NCI-H2029 (cell line): ENCODE measurements at regions not wholly inside any gene's neighbourhood (a gene's known extent, or its start where the extent isn't known, plus 50 kb on each side); places are given as distances from the start of the nearest gene placed in this dataset.
"Not testable (repeated sequence)": the region's sequence is repeated elsewhere in the genome, so short reads cannot be mapped to it uniquely, and the experiment has no call there.

ENCODE experiments used
- DNase-seq: peaks from one replicate; lab custom pipeline; 2025; lab: John Stamatoyannopoulos, UW

GRCh38 chr5:112534067-112534583 lies 115.0 kb upstream of the EPB41L4A start:
- DNase-seq: no peak

- no peak for DNase-seq
Observed at GRCh38 chr5:112534611-112535255, 115.7 kb upstream of the EPB41L4A start.

- no peak for DNase-seq
Observed at GRCh38 chr5:112535356-112535755, 116.3 kb upstream of the EPB41L4A start.

DNA sequence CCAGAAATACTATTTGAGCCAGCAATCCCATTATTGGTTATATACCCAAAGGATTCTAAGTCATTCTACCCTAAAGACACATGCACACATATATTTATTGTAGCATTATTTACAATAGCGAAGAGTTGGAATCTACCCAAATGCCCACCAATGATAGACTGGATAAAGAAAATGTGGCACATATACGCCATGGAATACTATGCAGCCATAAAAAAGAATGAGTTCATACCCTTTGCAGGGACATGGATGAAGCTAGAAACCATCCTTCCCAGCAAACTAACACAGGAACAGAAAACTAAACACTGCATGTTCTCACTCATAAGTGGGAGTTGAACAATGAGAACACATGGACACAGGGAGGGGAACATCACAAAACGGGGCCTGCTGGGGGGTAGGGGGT lies 125.5 kb upstream of the EPB41L4A start:
- not testable (repeated sequence) for DNase-seq

DNA sequence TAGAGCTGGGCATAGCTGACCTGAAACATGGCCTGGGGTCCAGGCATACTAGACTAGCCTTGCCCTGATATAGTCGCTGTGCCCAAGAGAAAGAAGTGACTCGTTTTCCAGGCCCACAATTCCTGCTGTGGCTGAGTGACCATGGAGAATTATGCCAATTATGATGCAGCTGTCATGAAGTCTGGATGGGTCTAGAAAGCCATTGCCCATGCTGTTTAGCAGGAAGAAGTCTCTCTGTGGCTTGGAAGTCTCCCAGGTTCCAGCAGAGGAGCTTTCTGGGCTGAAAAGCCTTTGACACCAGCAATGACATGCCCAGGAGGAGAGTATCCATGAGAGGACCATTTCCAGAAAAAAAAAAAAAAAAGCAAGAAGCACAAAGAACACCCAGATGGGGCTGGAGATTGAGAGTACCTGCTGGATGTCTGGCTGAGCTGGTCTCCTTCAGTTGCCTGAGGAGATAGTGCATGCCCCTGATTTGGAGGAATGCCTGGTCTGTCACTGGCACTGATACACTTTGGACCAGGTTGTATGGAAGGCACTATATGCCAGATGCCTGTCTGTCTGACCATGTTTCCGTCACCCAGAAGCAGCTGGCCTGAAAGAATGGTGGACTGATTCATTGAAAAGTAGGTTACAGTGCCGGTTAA lies 128.0 kb upstream of the EPB41L4A start:
- DNase-seq: peak; percentile 34

GRCh38 chr5:112548246-112548881 lies 129.3 kb upstream of the EPB41L4A start:
- no peak for DNase-seq

GRCh38 chr5:112549127-112549526 lies 130.1 kb upstream of the EPB41L4A start:
- DNase-seq: no peak

- no peak for DNase-seq
Observed at GRCh38 chr5:112549605-112550166, 130.6 kb upstream of the EPB41L4A start.

DNA sequence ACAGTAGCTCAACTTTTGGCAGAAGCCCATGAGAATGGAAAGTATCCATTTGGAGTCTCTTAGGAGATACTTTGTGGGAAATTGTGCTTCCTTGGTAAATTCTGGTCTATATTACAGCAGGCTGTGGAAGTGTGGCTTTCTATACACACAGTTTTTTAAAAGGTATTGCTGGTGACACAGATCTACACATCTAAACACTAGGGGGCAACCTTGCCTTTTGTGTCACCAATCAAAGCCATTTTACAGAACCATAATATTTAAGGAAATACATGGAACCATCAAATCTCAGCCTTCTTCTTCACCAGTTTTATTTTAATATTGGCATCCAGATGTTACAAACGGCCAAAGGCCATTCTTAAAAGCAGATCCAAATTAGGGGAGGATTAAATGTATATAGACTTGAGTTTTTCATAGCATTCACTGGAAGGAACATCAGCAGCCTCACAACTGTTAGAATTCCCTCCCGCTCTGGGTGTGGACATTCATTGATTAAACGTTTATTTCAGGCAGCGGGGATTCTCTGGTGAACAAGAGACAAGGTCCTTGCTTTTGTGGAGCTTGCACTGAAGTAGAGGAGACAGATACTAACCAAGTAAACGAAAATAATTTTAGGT lies 132.4 kb upstream of the EPB41L4A start:
- DNase-seq: peak; percentile 29

DNA sequence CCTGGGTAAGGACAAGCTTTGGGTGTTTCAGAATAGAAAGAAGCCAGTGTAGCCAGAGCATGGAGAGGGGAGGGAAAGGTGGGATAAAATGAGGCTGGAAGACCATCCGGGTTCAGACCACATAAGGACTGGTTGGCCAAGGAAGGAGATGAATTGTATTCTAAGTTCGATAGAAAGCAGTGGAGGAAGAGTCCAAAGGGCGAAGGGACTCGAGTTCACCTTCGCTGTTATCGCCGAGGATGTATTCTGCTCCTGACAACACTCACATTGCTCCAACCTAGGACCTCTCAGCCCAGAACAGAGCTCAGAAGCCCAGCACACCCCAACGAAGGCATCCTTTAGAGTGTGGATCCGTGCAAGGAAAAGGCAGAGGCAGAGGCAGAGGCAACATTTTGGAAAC lies 133.1 kb upstream of the EPB41L4A start:
- DNase-seq: no peak

- no peak for DNase-seq
Observed at GRCh38 chr5:112552791-112553190, 133.7 kb upstream of the EPB41L4A start.

- DNase-seq: no peak
Observed at GRCh38 chr5:112554101-112554977, 135.3 kb upstream of the EPB41L4A start.

- no peak for DNase-seq
Observed at GRCh38 chr5:112555197-112555596, 136.1 kb upstream of the EPB41L4A start.

DNA sequence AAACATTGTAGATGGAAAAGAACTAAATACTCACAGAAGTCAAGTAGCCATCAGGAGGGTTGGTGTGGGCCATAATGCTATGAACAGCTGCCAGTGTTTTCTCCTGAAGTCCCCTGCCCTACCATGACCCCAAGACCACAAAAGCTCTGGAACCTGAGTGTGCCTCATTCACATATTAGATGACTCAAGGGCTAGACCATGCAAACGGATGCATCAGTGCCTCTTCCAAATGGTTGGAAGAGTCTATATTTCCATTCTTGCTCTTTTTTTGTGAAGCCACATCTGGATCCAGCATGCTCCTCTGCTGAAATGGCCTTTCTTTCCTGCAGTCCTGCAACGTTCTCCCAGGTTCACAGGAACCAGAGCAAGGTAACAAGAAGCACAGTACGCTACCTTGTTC lies 136.6 kb upstream of the EPB41L4A start:
- no peak for DNase-seq

DNA sequence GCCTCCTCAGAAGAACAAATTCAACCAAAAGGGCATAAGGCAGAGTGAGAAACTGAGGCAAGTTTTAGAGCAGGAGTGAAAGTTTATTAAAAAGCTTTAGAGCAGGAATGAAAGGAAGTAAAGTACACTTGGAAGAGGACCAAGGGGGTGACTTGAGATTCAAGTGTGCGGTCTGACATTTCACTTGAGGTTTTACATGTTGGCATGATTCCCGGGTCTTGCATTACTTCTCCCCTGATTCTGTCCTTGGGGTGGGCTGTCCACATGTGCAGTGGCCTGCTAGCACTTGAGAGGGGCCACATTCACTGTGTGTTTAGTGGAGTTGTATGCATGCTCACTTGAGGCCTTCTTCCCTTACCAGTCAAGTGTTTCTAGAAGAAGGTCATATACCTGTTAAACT lies 140.4 kb upstream of the EPB41L4A start:
- not testable (repeated sequence) for DNase-seq

GRCh38 chr5:112560371-112560770 lies 141.3 kb upstream of the EPB41L4A start:
- DNase-seq: no peak

- DNase-seq: no peak
Observed at GRCh38 chr5:112563169-112563826, 144.2 kb upstream of the EPB41L4A start.

GRCh38 chr5:112566251-112566650 lies 147.2 kb upstream of the EPB41L4A start:
- no peak for DNase-seq

GRCh38 chr5:112569596-112569995 lies 150.5 kb upstream of the EPB41L4A start:
- no peak for DNase-seq

DNA sequence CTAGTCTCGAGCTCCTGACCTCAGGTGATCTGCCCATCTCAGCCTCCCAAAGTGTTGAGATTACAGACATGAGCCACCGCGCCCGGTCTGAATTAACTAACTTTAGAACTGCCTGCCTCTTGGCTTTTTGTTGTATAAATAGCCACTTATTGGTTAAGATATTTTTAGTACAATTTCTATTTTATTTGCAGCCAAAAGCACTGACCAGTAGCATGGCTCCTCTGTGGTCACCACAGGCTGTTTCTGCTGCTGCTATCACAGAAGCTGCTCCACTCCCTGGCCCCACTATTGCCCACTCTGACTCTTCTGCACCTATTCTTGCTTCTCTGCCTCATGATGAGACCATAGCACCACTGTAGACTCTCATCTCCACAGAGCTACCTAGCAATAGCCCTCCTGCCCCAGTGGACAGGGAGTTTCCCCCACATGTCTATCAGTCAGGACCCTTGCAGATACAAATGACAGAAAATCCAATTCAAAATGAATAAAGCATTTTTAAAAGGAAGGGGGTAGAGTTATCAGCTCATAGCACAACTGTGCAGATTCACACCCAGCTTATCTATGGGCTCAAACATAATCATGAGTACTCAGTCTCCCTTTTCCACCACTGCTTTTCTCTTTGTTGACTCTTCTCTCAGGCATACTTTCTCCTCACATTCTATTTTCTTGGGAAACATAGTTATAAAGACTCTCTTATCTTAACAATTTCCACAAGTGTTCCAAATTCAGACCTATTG lies 151.8 kb upstream of the EPB41L4A start:
- DNase-seq: no peak
